Ammon's horn (tissue), 1 donor: ENCODE measurements at regions not wholly inside any gene's neighbourhood (a gene's known extent, or its start where the extent isn't known, plus 50 kb on each side); places are given as distances from the start of the nearest gene placed in this dataset.
"Not testable (repeated sequence)": the region's sequence is repeated elsewhere in the genome, so short reads cannot be mapped to it uniquely, and the experiment has no call there.

Experiments used
- DNase-seq: peaks from one replicate; pipeline ENCODE4 v3.0.0-alpha.2; 2016; ENCODE audit warnings: low spot score

DNA sequence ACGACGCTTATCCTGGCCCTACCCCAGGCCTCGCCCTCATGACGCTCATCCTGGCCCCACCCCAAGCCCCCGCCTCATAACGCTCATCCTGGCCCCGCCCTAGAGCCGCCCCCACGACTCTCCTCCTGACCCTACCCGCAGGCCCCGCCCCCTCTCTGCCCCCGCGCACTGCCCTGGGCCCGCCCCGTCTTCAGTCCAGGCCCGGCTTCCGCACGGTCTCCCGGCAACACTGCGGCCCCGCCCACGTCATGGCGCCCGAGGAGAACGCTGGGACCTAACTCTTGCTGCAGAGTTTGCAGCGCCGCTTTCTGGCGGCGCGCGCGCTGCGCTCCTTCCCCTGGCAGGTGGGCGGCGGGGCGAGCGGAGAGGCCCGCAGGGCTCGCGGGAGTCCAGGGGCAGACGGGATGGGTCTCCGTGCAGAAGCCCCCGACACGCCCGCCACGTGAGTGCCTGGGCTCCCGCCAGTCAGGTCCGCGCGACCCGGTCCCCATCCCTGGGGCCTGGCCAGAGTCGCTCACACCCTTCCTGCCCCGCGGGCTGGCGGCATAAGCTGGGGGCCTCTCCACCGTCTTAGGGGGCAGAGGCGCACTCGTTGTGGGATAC is 52.5 kb upstream of the ROPN1B start:
- DNase-seq: peak; percentile 97

DNA sequence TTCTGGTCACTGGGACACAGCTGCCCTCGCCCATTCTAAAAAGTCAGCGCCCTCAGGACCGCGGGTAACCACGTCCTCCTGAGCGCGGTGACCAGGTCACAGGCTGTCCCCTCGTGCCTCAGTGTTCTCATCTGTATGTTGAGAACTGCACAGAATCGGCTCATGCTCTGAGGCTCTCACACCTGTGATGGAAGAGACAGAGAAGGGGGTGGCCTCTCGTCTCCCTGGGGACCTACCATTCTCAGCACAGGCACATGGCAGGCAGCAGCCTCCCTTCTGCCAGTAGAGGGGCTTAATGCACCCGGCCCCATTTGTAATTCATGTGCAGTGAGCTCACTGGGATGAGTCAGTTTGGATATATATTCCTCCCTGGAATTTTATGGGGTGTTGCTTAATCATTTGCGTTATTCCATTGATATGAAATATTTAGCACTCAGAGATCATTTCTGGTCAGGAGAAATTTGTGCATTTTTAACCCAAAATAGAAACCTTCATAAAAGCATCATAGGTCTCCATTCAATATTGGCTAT is 51.9 kb upstream of the ROPN1B start:
- DNase-seq: peak; percentile 38

DNA sequence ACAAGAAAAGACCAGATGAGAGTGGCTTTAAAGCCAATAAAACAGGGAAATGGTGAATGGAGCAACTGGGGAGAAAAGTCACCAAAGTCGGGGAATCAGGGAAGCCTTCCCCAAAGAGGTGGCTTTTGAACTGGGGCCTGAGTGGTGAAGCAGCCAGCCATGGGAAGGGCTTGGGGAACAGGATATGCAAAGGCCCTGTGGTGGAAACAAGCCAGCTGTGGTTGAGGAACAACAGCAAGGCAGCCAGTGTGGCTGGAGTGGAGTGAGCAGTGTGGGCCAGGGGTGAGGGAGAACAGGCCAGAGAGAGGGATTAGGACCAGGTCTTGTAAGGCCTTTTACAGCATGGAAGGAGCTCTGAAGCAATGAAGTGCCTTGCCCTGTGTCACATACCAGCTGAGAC is 51.0 kb upstream of the ROPN1B start:
- DNase-seq: not testable (repeated sequence)

DNA sequence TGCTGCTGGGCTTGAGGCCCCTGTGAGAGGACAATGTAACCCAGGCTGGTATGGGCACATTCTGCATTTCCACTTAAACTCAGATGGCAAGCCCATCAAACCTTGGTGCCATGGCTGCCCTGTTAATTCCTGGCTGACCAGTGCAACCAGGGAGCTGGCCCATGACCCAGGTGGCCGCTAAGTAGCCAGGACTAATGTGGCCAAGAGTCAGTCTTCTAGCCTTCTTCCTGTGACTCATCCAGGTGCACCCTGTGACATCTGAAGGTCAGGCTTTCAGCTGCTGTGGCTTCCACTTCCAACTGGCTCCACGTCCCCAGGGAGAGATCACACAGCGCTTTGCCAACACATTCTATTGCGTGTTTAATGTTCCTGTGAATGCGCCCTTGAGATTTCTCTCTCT is 50.5 kb upstream of the ROPN1B start:
- not testable (repeated sequence) for DNase-seq

DNA sequence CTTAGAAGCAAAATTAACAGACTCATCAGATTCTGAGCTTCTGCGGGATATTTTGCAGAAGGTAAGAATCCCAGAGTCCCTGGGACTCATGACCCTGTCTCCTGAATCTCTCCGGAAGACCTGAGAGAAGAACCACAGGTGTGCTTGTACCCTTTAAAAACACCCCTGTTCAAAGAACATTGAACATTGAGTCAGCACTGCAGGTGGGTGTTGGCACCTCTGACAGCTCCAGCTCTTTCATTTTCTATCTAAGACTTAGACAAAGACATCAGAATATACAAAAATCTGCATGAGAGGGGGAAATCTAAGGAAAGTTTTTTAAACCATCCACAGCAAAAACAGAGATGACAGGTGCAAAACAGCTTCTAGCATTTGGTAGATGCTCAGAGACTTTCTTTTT is 50.1 kb upstream of the ROPN1B start:
- DNase-seq: not testable (repeated sequence)
